ENCODE measurements at regions not wholly inside any gene's neighbourhood (a gene's known extent, or its start where the extent isn't known, plus 50 kb on each side); places are given as distances from the start of the nearest gene placed in this dataset.

DNA sequence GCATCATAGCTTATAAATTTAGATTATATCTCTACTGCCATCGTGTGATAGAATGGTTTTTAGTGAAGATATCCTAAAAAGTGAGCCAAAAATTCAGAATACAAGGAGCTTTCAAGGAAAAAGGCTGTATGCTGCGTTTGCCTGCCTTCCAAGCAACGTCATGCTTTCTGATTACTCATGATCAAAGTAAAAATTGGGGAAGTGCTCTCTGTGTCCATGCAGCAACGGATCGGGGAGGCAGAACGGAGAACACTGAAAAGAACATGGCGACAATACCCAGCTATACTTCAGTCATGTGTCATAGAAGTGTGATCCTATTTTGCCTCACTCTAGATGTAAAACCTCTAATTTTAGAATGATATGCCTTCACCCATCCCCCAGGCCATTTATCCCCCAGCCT, 185.7 kb downstream of the SUCLG1 start:
- TF ChIP-seq, protein P1, sequence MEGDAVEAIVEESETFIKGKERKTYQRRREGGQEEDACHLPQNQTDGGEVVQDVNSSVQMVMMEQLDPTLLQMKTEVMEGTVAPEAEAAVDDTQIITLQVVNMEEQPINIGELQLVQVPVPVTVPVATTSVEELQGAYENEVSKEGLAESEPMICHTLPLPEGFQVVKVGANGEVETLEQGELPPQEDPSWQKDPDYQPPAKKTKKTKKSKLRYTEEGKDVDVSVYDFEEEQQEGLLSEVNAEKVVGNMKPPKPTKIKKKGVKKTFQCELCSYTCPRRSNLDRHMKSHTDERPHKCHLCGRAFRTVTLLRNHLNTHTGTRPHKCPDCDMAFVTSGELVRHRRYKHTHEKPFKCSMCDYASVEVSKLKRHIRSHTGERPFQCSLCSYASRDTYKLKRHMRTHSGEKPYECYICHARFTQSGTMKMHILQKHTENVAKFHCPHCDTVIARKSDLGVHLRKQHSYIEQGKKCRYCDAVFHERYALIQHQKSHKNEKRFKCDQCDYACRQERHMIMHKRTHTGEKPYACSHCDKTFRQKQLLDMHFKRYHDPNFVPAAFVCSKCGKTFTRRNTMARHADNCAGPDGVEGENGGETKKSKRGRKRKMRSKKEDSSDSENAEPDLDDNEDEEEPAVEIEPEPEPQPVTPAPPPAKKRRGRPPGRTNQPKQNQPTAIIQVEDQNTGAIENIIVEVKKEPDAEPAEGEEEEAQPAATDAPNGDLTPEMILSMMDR (IDR thresholded peaks at IDR 0.05 in 2 of 3, conservative IDR thresholded peaks at IDR 0.05 in 1 of 3; ENCODE audit: control insufficient read depth in 2 of 3, extremely low read depth in 1 of 3, insufficient read depth in 1 of 3, low read depth in 3 of 3, low read length in 3 of 3), result no peak
- no peak for TF ChIP-seq TARDBP (IDR thresholded peaks at IDR 0.05; ENCODE audit: borderline replicate concordance)
